ENCODE measurements at regions not wholly inside any gene's neighbourhood (a gene's known extent, or its start where the extent isn't known, plus 50 kb on each side); places are given as distances from the start of the nearest gene placed in this dataset.

DNA sequence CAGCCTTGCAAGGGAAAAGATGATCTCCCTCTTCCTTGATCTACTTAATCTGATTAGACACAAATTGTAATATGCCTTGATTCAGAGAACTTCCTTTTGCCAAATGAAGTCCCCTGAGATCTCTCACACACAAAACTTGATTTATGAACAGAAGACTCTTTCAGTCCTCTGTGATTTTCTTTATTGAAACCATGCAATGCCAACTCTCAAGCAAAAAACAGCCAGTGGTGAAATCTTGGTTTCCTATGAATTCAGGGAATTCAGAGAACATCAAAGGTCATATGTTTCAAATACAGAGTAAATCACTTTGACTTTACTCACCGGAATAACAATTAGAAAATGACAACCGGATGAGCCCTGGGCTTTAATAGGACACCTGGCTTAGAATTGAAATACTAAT is 211.7 kb downstream of the ABHD5 start:
- DNase-seq: no peak

DNA sequence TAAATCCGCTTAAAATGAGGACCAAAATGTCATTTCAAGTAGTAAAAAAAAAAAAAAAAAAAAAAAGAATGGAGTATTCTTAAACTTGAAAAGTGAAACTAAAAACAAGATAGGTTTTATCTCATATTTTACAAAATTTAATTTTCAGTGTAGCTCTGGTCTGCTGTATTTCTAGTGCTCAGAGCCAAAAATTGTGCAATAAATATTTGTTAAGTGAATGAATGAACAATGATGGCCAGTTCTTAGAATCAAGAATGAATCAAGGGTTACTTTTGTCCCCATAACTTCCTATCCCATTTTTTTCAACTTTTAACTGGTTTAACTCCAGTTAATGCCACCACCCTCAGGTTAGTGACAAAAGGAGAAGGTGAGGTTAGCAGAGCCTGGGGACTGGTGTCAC is 214.4 kb downstream of the ABHD5 start:
- no peak for DNase-seq

DNA sequence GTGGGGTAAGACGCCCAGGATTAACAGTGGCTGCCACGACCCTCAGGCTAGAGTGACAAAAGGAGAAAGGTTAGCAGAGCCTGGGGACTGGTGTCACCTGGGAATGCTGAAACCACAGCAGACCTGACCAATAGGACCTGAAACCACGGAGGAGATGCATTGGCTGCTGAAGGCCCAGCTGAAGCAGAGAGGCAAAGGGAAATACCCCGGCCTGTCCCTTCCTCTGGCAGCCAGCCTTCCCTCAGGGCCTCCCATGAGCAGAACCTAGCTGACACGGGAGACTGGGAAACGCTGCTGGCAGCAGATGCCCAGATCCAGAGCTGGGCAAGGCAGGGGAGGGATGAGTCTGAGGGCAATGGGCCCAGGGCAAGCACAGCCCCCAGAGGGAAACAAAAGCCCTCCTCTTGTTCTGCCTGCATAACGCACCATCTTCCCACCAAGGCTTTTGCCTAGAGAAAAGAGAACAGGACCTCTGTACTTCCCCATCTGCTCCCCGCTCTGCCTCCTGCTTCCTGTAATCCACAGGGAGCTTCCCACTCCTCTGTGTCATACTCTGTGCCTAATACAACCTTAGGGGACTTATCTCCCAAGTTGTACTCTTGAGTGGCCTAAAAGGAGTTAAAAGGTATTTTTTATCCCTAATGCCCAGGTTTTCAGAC is 216.2 kb downstream of the ABHD5 start:
- DNase-seq: no peak

DNA sequence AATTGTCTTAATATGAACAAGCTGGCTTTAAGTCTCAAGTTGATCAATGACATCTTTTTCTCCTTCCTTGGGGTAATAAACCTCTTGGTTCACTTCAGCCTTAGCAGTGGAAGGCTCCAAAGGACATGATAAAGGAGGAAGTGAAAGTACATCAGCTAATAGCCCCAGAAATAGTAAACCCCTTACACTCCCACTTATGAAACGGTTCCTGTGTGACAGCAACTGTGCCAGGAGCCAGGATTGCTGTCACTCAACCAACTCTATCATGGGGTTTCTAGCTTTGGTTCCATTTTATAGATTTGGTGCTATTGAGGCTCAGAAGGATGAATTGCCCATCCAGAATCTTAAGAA is 216.7 kb downstream of the ABHD5 start:
- no peak for DNase-seq

DNA sequence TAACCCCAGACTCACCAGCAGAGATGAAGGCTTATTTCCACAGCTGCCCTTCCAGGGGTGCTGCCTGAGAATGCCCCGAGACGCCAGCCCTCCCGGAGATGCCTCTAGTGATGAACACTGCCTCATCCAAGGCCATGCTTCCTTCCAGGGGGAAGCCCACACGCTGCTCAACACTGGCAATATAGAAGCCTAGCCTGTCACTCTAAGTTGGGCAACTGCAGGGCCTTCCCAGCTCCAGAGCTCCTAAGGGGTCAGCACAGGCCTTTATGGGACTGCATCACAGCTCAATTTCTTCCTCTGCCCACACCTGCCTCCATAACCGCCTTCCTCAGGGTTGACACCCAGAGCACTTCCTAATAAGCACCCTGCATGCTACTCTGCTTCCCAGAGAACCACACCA is 217.7 kb downstream of the ABHD5 start:
- no peak for DNase-seq

DNA sequence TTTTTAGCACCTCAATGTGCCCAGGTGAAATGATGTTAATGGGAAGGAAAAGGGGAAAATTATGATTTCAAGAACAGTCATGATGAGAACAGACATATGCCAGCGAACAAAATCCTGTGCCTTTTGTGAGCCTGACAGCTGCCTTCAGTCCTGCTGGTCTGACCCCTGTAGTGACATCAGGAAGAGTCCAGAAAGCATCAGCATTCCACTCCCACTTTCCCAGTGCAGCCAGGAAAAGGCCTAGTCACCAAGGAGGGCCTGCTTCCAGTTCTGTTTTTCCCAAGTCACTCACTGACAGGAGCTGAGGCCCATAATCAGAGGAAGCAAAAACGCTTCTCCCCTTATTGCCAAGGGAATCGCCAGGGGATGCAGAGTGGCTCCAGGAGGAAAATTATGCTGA is 218.4 kb downstream of the ABHD5 start:
- DNase-seq: no peak

DNA sequence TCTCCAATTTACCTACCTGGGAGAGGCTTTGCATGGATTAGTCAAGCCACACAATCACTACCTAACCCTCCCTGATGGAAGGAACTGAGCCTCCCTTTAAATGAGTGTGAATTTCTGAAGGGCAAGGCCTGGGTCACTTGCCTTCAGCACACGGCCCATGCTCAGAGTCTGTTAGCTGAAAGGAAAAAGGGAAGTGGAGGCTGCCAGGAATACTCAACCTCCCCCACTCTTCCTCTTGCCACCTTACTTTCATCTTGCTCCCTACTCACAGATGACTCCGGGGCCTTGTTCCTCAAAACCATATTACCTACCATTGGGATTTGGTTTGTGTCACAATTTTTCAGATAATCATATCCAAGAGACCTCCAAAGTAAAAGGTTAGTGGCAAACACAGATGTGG is 220.0 kb downstream of the ABHD5 start:
- no peak for DNase-seq

DNA sequence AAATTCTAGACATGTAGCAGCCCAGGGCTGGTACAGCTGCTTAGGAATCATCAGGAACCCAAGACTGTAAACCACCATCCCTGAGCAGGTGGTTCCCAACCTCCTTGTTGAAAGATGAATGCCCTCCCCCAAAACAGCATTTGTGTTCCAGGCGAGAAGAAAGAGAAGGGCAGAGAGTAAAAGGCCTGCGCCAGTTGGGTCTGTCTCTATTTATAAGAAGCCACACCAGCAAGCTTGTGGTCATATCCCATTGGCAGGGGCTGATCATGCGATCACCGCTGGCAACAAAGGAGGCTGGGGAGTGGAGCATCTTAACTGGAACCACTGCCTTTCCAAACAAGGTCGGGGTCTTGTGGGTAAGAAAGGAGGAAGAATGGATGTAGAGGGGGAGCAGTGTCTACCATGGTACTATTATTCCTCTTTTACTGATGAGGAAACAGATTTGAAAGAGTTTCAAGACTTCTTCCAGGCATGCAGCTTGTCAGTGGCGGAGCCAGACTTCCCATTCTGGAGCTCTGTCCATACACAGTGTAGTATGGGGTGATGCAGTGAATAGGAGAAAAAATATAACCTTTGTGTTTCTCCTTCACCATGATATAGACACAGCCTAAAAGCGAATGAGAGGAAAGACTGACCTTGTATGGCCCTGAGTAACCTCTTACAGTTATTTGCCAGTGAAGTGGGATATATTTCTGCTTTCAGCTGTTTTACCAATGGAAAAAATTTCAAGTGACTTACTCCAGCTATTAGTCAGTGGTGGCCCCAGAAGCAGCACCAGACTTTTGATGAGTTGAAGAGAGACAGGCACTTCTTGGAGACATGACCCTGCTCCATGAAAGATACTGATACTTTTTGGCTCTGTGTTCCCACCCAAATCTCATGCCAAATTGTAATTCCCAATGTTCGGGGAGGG is 222.6 kb downstream of the ABHD5 start:
- no peak for DNase-seq

DNA sequence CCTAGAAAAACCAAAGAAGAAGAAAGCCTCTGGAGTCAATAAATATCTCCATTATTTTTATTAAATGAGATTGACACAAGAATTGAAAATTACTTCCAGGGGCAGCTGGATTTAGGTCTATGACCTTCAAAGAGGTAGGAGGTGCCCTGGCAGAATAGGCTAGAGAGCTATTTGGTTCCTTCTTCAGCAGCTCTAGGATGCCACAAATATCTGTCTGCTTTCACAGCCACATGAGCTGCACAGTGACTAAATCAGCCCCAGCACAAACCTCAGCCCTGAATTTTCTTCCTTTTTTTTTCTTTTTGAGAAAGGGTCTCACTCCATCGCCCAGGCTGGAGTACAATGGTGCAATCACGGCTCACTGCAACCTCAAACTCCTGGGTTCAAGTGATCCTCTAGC is 223.5 kb downstream of the ABHD5 start:
- no peak for DNase-seq

DNA sequence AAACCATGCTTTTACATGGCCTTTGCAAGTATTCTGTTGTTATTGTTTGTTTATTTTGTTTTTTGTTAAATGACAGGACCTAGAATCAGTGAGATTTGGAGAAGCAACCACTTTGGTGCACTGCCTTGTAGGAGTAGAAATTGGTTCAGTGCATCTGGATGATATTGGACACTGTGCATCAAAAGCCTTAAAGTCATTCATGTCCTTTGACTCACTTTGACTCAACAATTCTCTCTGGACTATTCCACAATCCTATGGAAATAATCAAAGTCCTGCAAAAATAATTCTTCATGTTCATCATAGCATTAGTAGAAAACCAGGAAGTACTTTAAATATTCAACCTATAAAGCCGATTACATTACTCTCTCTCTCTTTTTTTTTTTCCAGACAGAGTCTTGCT is 224.8 kb downstream of the ABHD5 start:
- no peak for DNase-seq

DNA sequence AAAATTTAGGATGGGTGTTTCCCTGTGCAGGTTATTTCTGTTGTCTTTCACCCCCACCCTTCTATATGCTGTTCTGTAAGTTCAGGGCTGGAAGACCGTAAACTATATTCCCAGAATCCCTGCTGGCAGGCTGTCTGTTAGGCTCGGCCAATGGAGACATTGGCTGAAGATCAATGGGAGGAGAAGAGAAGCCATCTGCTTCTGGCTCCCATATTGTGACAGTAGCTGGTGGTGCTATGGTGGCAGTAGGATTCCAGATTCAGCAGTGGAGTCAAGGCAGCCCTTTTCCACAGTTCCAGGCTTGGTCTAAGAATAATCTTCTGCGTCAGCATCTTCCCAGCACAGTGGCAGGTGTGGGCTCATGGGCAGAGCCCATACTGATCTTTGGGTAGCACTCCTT is 226.6 kb downstream of the ABHD5 start:
- no peak for DNase-seq

DNA sequence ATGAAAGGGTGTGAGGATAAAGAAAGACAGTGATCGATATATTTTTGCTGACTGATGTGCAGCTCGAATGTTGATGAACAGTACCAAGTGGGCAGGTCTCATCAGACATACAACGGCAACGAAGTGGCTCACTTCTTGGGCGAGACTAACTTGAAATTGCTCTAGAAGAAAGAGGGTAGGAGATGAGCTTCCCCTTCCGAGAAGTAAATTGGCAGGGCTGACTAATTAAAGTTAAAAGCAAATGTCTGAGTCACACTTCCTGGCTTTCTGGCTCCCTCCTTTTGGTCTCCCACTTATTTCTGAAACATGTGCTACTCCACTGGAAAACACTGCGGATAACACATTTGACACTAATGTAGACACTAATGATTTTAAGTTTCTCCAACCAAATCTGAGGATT is 228.3 kb downstream of the ABHD5 start:
- peak; percentile 8 for DNase-seq

DNA sequence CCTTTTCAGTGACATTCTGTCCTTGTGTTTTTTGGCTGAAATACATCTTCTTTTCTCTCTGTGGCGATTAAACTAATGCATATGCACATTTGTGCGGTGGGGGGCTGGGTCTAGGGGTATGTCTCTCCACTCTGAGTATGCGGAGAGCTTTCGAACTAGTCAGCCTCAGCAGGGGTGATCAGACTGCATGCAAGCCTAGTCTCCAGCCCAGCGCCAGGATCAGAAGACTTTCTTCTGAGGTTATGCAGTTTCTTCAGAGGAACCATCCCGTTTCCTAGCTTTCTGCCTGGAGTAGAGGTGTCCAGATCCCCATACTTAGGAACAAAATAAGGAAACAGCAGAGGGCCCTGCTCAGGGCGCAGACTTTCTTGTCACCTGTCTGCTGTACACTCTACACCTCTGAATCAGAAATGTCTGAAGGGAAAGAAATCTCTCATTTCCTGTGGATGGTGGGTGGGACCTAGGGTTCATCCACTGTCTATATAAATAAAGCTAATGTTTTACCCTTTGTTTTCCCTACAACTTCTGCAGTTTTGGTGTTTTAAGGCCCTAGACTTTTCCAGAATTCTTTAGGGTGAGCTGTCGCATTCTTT is 230.4 kb downstream of the ABHD5 start:
- no peak for DNase-seq

DNA sequence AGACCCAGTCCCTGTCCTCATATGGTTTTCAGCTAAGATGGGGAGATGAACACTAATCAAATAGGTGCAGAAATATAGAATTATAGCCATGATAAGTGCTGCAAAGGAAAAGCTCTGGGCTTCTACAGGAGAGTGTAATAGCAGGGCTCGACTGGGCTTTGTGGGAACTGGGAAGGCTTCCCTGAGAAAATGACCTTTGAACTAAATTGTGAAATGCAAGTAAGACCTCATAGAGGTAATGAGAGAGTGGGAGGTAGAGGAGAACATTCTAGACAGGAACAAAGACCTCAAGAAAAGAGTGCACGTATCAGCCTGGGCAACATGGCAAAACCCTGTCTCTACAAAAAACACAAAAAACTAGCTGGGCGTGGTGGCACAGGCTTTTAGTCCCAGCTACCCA is 231.6 kb downstream of the ABHD5 start:
- no peak for DNase-seq

DNA sequence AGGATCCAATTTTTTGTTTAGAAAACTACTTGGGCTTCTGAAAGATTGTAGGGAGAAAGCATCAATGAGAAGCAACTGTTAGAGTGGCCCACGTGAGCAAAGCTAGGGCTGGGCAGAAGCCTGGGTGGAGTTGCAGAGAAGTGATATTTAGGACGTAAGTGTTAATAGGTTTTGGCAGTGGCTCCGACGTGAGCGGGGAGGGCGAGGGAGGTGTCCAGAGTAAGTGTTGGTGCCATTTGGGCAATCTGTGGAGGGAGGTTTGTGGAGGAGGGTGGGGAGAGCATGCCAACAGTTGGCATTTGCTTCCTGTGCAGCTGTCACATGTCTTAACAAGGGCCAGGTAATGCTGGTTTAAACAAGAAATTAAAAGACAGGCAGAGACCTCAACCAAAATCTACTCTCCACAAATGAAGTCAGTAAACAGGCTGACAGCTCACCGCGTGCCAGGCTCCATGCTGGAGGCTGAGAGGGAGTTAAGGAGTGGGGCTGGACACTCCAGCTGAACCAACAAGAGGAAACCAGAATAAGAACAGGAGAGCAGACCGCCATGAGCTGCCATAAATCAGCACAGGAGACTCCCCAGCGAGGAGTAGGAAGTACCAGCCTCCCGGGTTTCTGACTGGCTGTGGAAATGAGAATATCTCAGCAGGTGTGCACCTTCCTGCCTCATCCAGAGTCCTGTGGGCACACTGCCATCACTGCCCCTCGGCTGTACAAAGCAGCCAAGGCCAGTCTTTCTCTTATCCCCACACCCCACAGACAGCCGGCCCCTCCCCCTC is 232.6 kb downstream of the ABHD5 start:
- no peak for DNase-seq

DNA sequence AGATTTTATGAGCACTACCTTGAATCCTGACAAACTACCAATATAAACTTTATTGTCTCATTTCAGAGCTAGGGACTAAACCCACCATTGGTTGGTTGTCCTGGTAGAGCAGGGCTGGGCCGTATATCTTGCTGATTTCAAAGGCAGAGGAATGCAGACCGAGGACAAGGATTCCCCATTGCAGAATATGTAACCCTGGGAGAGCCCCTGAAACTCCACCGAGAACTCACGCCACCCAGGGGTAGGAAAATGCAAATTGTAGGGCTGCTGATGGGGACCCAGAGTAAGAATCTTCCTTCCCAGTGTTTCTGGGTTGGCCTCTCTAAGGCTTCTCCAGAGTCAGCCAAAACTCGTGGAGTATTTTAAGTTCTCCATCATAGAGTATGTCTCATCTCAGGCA is 235.3 kb downstream of the ABHD5 start:
- no peak for DNase-seq

DNA sequence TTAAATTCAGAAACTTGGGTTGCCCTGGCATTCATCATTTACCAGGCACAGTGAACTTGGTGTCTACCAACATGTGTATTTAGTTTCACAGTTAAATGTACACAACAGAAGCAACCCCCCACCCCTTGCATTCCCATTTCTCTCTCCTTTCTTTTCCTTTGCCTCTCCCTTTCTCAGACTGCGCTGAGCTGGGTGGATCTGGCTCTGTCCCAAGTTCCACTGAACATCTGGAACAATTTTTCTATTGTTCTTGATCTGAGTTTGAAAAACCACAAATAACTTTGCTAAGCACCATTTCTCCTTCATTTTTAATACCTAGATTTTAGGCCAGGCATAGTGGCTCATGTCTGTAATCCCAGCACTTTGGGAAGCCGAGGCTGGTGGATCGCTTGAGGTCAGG is 242.2 kb downstream of the ABHD5 start:
- peak; percentile 68 for DNase-seq

DNA sequence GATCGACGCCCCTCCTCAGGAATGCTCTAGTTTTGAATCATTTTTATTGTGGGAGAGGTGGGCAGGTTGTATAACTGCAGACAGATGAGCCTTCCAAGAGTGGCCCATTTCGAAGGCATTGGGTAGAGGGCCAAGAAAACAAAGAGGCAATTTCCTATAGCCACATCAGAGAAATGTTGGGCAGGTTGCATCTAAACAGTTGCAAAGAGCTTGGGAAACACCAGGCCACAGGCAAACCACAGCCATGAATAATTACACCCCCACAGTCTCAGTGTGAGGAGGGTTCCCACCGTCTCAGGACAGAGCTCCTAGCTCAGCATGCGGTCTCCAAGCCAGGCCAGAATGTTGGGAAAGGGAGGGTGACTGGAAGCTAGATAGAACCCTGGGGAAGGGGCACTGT is 257.3 kb downstream of the ABHD5 start:
- DNase-seq: no peak

DNA sequence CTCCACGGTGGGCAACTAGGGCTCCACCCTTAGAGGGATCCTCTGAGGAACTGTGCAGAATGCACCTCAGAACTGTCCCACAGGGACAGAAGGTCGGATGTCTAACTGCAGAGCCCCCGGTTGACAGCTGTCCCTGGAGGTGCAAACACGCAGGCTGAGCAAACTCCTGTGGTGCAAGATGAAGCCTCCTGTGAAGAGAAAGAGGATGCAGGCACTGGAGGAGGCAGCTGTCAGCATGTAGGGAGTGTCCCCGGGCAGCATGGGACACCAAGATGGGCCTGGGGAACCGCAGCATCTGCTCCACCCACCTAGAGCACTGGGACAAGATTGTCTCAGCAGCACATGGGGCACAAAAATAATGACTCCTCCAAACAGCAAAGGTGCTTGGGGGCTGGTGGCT is 258.9 kb downstream of the ABHD5 start:
- DNase-seq: no peak

DNA sequence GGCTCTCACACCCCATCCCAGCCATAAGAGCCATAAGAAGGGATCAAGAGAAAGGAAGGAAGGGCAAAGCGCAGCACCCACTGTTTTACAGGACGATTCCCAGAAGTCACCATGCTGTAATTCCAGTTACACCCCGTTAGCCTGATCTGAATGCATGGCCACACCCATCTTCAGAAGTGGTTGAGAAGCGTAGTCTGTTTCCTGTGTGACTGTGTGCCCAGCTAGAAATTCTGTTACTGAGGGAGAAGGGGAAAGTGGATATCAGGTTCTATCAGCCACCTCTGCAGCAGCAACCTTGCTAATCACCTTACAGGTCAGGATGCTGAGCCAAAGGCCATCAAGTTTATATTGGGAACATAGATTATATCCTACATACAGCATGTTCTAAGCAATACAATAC is 260.0 kb downstream of the ABHD5 start:
- DNase-seq: no peak

DNA sequence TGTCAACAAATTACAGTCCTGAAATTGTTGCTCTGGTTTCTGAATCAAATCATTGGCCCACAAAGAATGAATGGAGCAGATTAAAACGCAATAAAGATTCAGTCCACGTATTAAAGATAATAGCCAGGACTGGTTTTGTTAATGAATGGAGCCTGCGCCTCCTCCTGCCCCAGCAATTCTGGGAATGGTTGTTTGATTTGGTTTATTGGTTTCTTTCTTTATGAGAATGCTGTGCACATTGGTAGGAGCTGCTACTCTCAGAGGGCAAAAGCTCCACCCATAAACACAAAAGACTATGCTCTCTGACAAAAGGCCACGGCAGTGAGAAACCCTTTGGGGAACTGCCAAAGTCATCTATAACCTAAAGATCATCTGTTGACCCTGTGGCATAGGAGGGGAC is 261.1 kb downstream of the ABHD5 start:
- no peak for DNase-seq

DNA sequence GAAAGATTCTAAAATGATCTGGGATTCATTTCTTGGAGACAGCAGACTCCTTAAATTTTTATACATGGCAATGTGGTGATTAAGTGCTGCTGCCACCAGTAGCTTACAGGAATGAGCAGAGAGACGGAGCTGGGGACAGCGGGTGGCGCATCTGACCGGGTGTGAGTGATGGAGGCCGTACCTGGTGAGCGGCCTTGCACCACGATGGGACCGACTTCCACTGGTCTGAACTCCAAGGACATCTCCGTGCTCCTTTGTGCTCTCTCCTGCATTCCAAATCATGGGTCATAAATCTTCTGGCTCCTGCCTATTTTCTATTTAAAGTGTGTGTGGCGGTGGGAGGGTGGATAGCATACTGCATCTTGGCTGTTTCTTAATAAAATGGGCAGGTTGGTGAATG is 262.6 kb downstream of the ABHD5 start:
- no peak for DNase-seq
